Panc1 (cell line): ENCODE measurements at regions not wholly inside any gene's neighbourhood (a gene's known extent, or its start where the extent isn't known, plus 50 kb on each side); places are given as distances from the start of the nearest gene placed in this dataset.
A peak's percentile ranks its signal among the peaks of the same experiment; 100 is the strongest.

Source experiments
- ATAC-seq: fragments of 200-7000 bp; cut with Tn5 transposase; 2 replicates; pipeline ENCODE4 v1.9.1; 2020; ENCODE audit warnings: mild to moderate bottlenecking, moderate library complexity
- BruUV-seq: library from RNA; stranded (reverse); fragments of 400-500 nt; replicated peaks from 2 replicates; lab custom pipeline; 2021; lab: Mats Ljungman, UMichigan
- CTCF ChIA-PET: fragments of 300-600 bp; sonication (Branson Sonifier 250); formaldehyde crosslinking; loops from one replicate; lab custom pipeline; 2022; ENCODE audit warnings: antibody characterized with exemption; lab: Charles Lee
- POLR2A ChIA-PET: fragments of 300-600 bp; sonication (Branson Sonifier 250); formaldehyde crosslinking; loops from one replicate; lab custom pipeline; 2022; ENCODE audit warnings: antibody characterized with exemption; lab: Charles Lee
- DNase-seq: peaks from one replicate; pipeline ENCODE4 v3.0.0-alpha.2; 2010; ENCODE audit warnings: low read depth, low spot score
- H3K27ac ChIP-seq: 2 replicates; pipeline ENCODE4 v1.5.1; 2011; ENCODE audit warnings: mild to moderate bottlenecking, low read length, inconsistent platforms
- H3K27me3 ChIP-seq: fragments of 200-500 bp; sonication (Bioruptor generic); 2 replicates; pipeline ENCODE4 v1.6.0; 2014; ENCODE audit warnings: low read length, inconsistent platforms; ENCODE audit not compliant: control insufficient read depth, insufficient read depth
- H3K36me3 ChIP-seq: fragments of 200-500 bp; sonication (Bioruptor generic); 2 replicates; pipeline ENCODE4 v1.5.1; 2014; ENCODE audit warnings: inconsistent platforms, mild to moderate bottlenecking, low read length, moderate library complexity; ENCODE audit not compliant: control insufficient read depth, insufficient read depth
- H3K4me1 ChIP-seq: 2 replicates; pipeline ENCODE4 v1.5.1; 2011; ENCODE audit warnings: inconsistent platforms, mild to moderate bottlenecking, low read length, moderate library complexity; ENCODE audit not compliant: control insufficient read depth, insufficient read depth
- H3K4me3 ChIP-seq, 2 experiments: 2 replicates each; pipeline ENCODE4 v1.5.1; 2011 to 2012; ENCODE audit warnings: low read depth in 2 of 2, low read length in 2 of 2, mild to moderate bottlenecking in 2 of 2, inconsistent platforms in 1 of 2, moderate library complexity in 1 of 2
- H3K9me3 ChIP-seq: fragments of 200-500 bp; sonication (Bioruptor generic); 2 replicates; pipeline ENCODE4 v1.5.1; 2014; ENCODE audit warnings: low read depth, mild to moderate bottlenecking, inconsistent platforms, low read length, moderate library complexity; ENCODE audit not compliant: control insufficient read depth, insufficient read depth
- CTCF ChIP-seq: fragments of 450-650 bp; IDR thresholded peaks from 2 replicates; pipeline ENCODE4 v1.5.1; 2017; ENCODE audit warnings: mild to moderate bottlenecking
- POLR2AphosphoS5 ChIP-seq: IDR thresholded peaks from 2 replicates; pipeline ENCODE4 v1.6.1; 2012; ENCODE audit warnings: mild to moderate bottlenecking, low read depth, low read length, moderate library complexity
- REST ChIP-seq, 2 experiments: IDR thresholded peaks; 2 replicates each; pipeline ENCODE4 v1.6.1; 2011 to 2012; ENCODE audit warnings: low read depth in 2 of 2, control low read depth in 1 of 2, low read length in 1 of 2, mild to moderate bottlenecking in 1 of 2, moderate library complexity in 1 of 2; ENCODE audit not compliant: insufficient read depth in 1 of 2
- SIN3A ChIP-seq: IDR thresholded peaks from 2 replicates; pipeline ENCODE4 v1.6.1; 2012; ENCODE audit warnings: low read depth, mild to moderate bottlenecking, low read length, moderate library complexity, borderline replicate concordance; ENCODE audit not compliant: insufficient read depth
- TCF7L2 ChIP-seq: IDR thresholded peaks from 2 replicates; pipeline ENCODE4 v1.6.1; 2011; ENCODE audit warnings: mild to moderate bottlenecking, low read depth, low read length, inconsistent platforms
- in situ Hi-C: cut with HindIII; loops from 2 replicates; pipeline ENCODE4 v1.10.0; 2016; ENCODE audit warnings: low sequenced_read_pairs, low pct_unique_long_range_greater_than_20kb
- intact Hi-C: fragments of 100-400 bp; cut with micrococcal nuclease; formaldehyde crosslinking; loops from one replicate; pipeline ENCODE4 v1.10.0; 2022; ENCODE audit not compliant: unreplicated experiment

- Histone ChIP-seq H3K9me3 (peaks cover 6% of the 10 kb centered on the region; the same call in 1 of the 2 replicates), H3K4me3 (no peak overlapping the region), H3K36me3 (no peaks in the 10 kb centered on the region), H3K27me3 (no peaks in the 10 kb centered on the region), H3K4me1 (peaks cover 8% of the 10 kb centered on the region; the same call in 1 of the 2 replicates), H3K27ac (peak overlapping the region; percentile 56; the same call in 1 of the 2 replicates)
- TF ChIP-seq CTCF: no peak
- ATAC-seq: no peak
- no peak for DNase-seq
- intact Hi-C loops (no loop called here), in situ Hi-C loops (no loop called here)
- ChIA-PET CTCF (no interaction called here), POLR2A (no interaction called here)
- no TSS peak for BruUV-seq
These were observed 578.1 kb downstream of the CSNK1G3 start for GRCh38 chr5:124090115-124090514.

- Histone ChIP-seq H3K4me1 (peaks cover 8% of the 10 kb centered on the region; the same call in 1 of the 2 replicates), H3K27me3 (no peaks in the 10 kb centered on the region), H3K4me3 (no peak overlapping the region), H3K9me3 (peaks cover 6% of the 10 kb centered on the region; the same call in 1 of the 2 replicates), H3K36me3 (no peaks in the 10 kb centered on the region), H3K27ac (peak overlapping the region; percentile 56; the same call in 1 of the 2 replicates)
- POLR2A ChIA-PET: no interaction called here
- no TSS peak for BruUV-seq
- in situ Hi-C loops (no loop called here), intact Hi-C loops (no loop called here)
- ATAC-seq (no peak), DNase-seq (no peak)
- no peak for TF ChIP-seq SIN3A
- TF ChIP-seq POLR2AphosphoS5: no peak
- no peak for TF ChIP-seq REST (IDR thresholded peaks at IDR 0.05; ENCODE audit: insufficient read depth in 1 of 2, low read depth in 2 of 2, low read length in 1 of 2)
- no peak for TF ChIP-seq CTCF
- no peak for TF ChIP-seq TCF7L2
- CTCF ChIA-PET: no interaction called here
These were observed 577.6 kb downstream of the CSNK1G3 start for GRCh38 chr5:124089578-124089977.
